Panc1 (cell line): ENCODE measurements at regions not wholly inside any gene's neighbourhood (a gene's known extent, or its start where the extent isn't known, plus 50 kb on each side); places are given as distances from the start of the nearest gene placed in this dataset.

Experiments
- POLR2AphosphoS5 ChIP-seq: IDR thresholded peaks from 2 replicates; pipeline ENCODE4 v1.6.1; 2012; ENCODE audit warnings: mild to moderate bottlenecking, low read depth, low read length, moderate library complexity
- TF ChIP-seq, protein P1 (sequence below): fragments of 450-650 bp; IDR thresholded peaks from 2 replicates; pipeline ENCODE4 v1.5.1; 2017; ENCODE audit warnings: mild to moderate bottlenecking

DNA sequence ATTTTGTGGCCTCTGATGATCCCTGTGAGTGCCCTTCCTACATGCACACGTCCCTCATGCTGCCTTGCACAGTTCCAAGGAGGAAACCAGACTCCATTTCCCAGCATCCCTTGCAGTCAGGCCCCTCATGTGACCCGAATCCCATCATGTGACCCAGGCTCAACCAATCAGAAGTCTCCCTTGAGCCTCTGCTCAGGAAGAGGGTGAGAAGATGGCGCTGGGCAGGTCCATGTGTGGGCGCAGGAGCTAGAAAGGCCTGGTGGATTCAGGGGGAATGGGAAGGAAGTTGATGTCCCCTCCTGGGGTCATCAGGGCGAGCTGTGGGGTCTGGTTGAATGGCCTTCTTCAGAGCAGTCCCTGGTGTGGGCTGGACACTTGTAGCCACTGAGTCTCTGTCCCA is 240.5 kb downstream of the ADGRD1 start:
- no peak for TF ChIP-seq POLR2AphosphoS5
- TF ChIP-seq, protein P1, sequence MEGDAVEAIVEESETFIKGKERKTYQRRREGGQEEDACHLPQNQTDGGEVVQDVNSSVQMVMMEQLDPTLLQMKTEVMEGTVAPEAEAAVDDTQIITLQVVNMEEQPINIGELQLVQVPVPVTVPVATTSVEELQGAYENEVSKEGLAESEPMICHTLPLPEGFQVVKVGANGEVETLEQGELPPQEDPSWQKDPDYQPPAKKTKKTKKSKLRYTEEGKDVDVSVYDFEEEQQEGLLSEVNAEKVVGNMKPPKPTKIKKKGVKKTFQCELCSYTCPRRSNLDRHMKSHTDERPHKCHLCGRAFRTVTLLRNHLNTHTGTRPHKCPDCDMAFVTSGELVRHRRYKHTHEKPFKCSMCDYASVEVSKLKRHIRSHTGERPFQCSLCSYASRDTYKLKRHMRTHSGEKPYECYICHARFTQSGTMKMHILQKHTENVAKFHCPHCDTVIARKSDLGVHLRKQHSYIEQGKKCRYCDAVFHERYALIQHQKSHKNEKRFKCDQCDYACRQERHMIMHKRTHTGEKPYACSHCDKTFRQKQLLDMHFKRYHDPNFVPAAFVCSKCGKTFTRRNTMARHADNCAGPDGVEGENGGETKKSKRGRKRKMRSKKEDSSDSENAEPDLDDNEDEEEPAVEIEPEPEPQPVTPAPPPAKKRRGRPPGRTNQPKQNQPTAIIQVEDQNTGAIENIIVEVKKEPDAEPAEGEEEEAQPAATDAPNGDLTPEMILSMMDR, result no peak
